ENCODE measurements at regions not wholly inside any gene's neighbourhood (a gene's known extent, or its start where the extent isn't known, plus 50 kb on each side); places are given as distances from the start of the nearest gene placed in this dataset.

DNA sequence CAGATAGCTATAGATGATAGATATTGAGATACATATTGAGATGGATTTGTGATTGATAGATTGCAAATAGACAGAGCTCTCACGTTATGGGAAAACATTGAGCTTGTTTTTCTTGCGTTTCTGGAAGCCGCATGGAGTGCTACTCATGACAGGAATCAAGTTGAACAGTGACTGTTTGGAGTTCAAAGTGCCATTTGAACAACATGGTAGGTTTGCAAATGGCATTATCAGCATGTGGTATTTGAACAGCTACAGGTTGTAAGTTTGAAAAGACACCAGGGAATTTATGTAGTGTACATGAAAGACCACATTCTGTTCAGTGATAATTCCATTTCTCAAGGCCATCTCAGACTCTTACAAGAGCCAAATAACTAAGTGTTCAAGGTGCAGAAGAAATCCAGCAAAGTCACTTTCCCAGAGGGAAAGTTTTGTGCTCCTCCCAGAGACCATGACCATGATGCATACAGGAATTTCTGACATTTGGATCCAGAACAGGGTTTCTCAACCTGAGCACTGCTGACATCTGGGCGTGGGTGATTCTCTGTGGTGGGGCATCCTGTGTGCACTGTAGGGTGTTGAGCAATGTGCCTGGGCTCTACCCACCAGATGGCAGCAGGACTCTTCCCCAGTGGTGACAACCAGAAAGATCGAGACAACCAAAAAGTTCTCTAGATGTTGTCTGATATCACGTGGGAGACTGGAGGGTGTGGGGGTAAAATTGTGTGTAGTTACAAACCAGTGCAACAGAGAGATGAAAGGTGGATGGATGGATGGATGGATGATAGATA lies 399.1 kb upstream of the AMELY start:
- Histone ChIP-seq H3K4me2 (no peak overlapping the region), H4K20me1 (replicated peaks; ENCODE audit: insufficient read depth) (no peaks in the 10 kb centered on the region), H3F3A (replicated peaks; ENCODE audit: low read depth) (no peaks in the 10 kb centered on the region), H3K9me2 (ENCODE audit: insufficient read depth) (no peaks in the 10 kb centered on the region), H3K27me3 (ENCODE audit: insufficient read depth) (no peaks in the 10 kb centered on the region), H3K27ac (ENCODE audit: low read depth) (no peak overlapping the region), H3K4me1 (ENCODE audit: insufficient read depth) (no peaks in the 10 kb centered on the region), H3K4me3 (no peak overlapping the region), H3K36me3 (ENCODE audit: insufficient read depth) (no peaks in the 10 kb centered on the region), H2AFZ (no peak overlapping the region), H3K79me2 (replicated peaks; ENCODE audit: insufficient read depth) (peaks cover 84% of the 10 kb centered on the region)
- no peak overlapping the region for H3K27ac Mint-ChIP-seq
- no peaks in the 10 kb centered on the region for H3K9me3 Mint-ChIP-seq
- H3K27me3 Mint-ChIP-seq (ENCODE audit: insufficient read depth, low read depth, poor library complexity): no peaks in the 10 kb centered on the region
- TF ChIP-seq CTCF (conservative IDR thresholded peaks at IDR 0.05; ENCODE audit: low read depth in 2 of 2) (0 out of 4 replicates have a peak, but pooled peaks of 1 of the 2 experiments have one; percentile 14), STAT1 (IDR thresholded peaks at IDR 0.05; ENCODE audit: unreplicated experiment) (no peak)
- H3K4me1 Mint-ChIP-seq: no peaks in the 10 kb centered on the region
- no peak for ATAC-seq
- peaks cover 44% of the 10 kb centered on the region for H3K36me3 Mint-ChIP-seq (ENCODE audit: low read depth)
- no peak for DNase-seq (ENCODE audit: low spot score)
- H3K4me3 Mint-ChIP-seq: no peak overlapping the region

- Histone ChIP-seq H3K4me1 (ENCODE audit: insufficient read depth) (no peaks in the 10 kb centered on the region), H2AFZ (no peak overlapping the region), H3K27ac (ENCODE audit: low read depth) (no peak overlapping the region), H3K36me3 (ENCODE audit: insufficient read depth) (no peaks in the 10 kb centered on the region), H3K4me2 (no peak overlapping the region), H3K27me3 (ENCODE audit: insufficient read depth) (no peaks in the 10 kb centered on the region), H3K4me3 (no peak overlapping the region), H3F3A (replicated peaks; ENCODE audit: low read depth) (no peaks in the 10 kb centered on the region), H4K20me1 (replicated peaks; ENCODE audit: insufficient read depth) (no peaks in the 10 kb centered on the region), H3K79me2 (replicated peaks; ENCODE audit: insufficient read depth) (peaks cover 72% of the 10 kb centered on the region), H3K9me2 (ENCODE audit: insufficient read depth) (no peaks in the 10 kb centered on the region)
- H3K4me1 Mint-ChIP-seq: no peaks in the 10 kb centered on the region
- TF ChIP-seq EZH2phosphoT487 (IDR thresholded peaks at IDR 0.05; ENCODE audit: unreplicated experiment) (no peak), CTCF (conservative IDR thresholded peaks at IDR 0.05; ENCODE audit: low read depth in 2 of 2) (no peak), CREB1 (CRISPR knock-in tag; IDR thresholded peaks at IDR 0.05; ENCODE audit: low read depth) (no peak), REST (IDR thresholded peaks at IDR 0.05; ENCODE audit: unreplicated experiment) (no peak)
- H3K4me3 Mint-ChIP-seq: no peak overlapping the region
- no peak overlapping the region for H3K27ac Mint-ChIP-seq
- H3K9me3 Mint-ChIP-seq: no peaks in the 10 kb centered on the region
- H3K36me3 Mint-ChIP-seq (ENCODE audit: low read depth): peaks cover 58% of the 10 kb centered on the region
- ATAC-seq (no peak), DNase-seq (ENCODE audit: low spot score) (no peak)
- H3K27me3 Mint-ChIP-seq (ENCODE audit: insufficient read depth, low read depth, poor library complexity): peaks cover 3% of the 10 kb centered on the region
Measured at GRCh38 chrY:7308816-7309215, 397.3 kb upstream of the AMELY start.

Data from GM23338 (cell line).